ENCODE measurements at regions not wholly inside any gene's neighbourhood (a gene's known extent, or its start where the extent isn't known, plus 50 kb on each side); places are given as distances from the start of the nearest gene placed in this dataset.

GRCh38 chr1:105294838-105295237 is 1545.1 kb downstream of the AMY1C start:
- no peak for TF ChIP-seq CTCF (IDR thresholded peaks at IDR 0.05; ENCODE audit: extremely low read depth, insufficient read depth, missing control alignments)
- in situ Hi-C loops (cut with MboI; ENCODE audit: low pct_unique_long_range_greater_than_20kb, low sequenced_read_pairs, unreplicated experiment), result no loop called here
- no peak for DNase-seq (ENCODE audit: low spot score)

GRCh38 chr1:105310063-105310462 is 1560.4 kb downstream of the AMY1C start:
- in situ Hi-C loops (cut with MboI; ENCODE audit: low pct_unique_long_range_greater_than_20kb, low sequenced_read_pairs, unreplicated experiment), result no loop called here
- TF ChIP-seq CTCF (IDR thresholded peaks at IDR 0.05; ENCODE audit: extremely low read depth, insufficient read depth, missing control alignments), result no peak
- no peak for DNase-seq (ENCODE audit: low spot score)

GRCh38 chr1:105317976-105318375 is 1568.3 kb downstream of the AMY1C start:
- TF ChIP-seq CTCF (IDR thresholded peaks at IDR 0.05; ENCODE audit: extremely low read depth, insufficient read depth, missing control alignments), result no peak
- DNase-seq (ENCODE audit: low spot score), result no peak
- in situ Hi-C loops (cut with MboI; ENCODE audit: low pct_unique_long_range_greater_than_20kb, low sequenced_read_pairs, unreplicated experiment), result no loop called here

- DNase-seq (ENCODE audit: low spot score), result no peak
- TF ChIP-seq CTCF (IDR thresholded peaks at IDR 0.05; ENCODE audit: extremely low read depth, insufficient read depth, missing control alignments), result no peak
- in situ Hi-C loops (cut with MboI; ENCODE audit: low pct_unique_long_range_greater_than_20kb, low sequenced_read_pairs, unreplicated experiment), result no loop called here
These were observed 1577.2 kb downstream of the AMY1C start for GRCh38 chr1:105326886-105327285.

GRCh38 chr1:105337420-105337819 is 1587.7 kb downstream of the AMY1C start:
- no peak for DNase-seq (ENCODE audit: low spot score)
- in situ Hi-C loops (cut with MboI; ENCODE audit: low pct_unique_long_range_greater_than_20kb, low sequenced_read_pairs, unreplicated experiment), result no loop called here
- no peak for TF ChIP-seq CTCF (IDR thresholded peaks at IDR 0.05; ENCODE audit: extremely low read depth, insufficient read depth, missing control alignments)

- TF ChIP-seq CTCF (IDR thresholded peaks at IDR 0.05; ENCODE audit: extremely low read depth, insufficient read depth, missing control alignments), result no peak
- no peak for DNase-seq (ENCODE audit: low spot score)
- in situ Hi-C loops (cut with MboI; ENCODE audit: low pct_unique_long_range_greater_than_20kb, low sequenced_read_pairs, unreplicated experiment), result no loop called here
These were observed 1593.6 kb downstream of the AMY1C start for GRCh38 chr1:105343317-105343716.

GRCh38 chr1:105359457-105359856 is 1609.8 kb downstream of the AMY1C start:
- in situ Hi-C loops (cut with MboI; ENCODE audit: low pct_unique_long_range_greater_than_20kb, low sequenced_read_pairs, unreplicated experiment), result no loop called here
- TF ChIP-seq CTCF (IDR thresholded peaks at IDR 0.05; ENCODE audit: extremely low read depth, insufficient read depth, missing control alignments), result no peak
- DNase-seq (ENCODE audit: low spot score), result no peak

Measured in GM13977 (cell line).